H1 (cell line): ENCODE measurements at regions not wholly inside any gene's neighbourhood (a gene's known extent, or its start where the extent isn't known, plus 50 kb on each side); places are given as distances from the start of the nearest gene placed in this dataset.

Experiments used
- JUND ChIP-seq: IDR thresholded peaks from 2 replicates; pipeline ENCODE4 v1.6.1; 2011; ENCODE audit warnings: mild to moderate bottlenecking, improper control_type of control experiment, low read length
- POLR2A ChIP-seq, 2 experiments: IDR thresholded peaks; 1 replicate in 1 of 2; 2 replicates in 1 of 2; pipeline ENCODE4 v1.6.1; 2011; ENCODE audit warnings: low read depth in 2 of 2, low read length in 2 of 2, mild to moderate bottlenecking in 2 of 2; ENCODE audit errors: control extremely low read depth in 1 of 2
- SP2 ChIP-seq: IDR thresholded peaks from 2 replicates; pipeline ENCODE4 v1.6.1; 2012; ENCODE audit warnings: mild to moderate bottlenecking, low read length, inconsistent platforms
- TBP ChIP-seq: IDR thresholded peaks from 2 replicates; pipeline ENCODE4 v1.6.1; 2011; ENCODE audit warnings: low read depth, low read length, improper control_type of control experiment
- TCF12 ChIP-seq: IDR thresholded peaks from 2 replicates; pipeline ENCODE4 v1.6.1; 2011; ENCODE audit warnings: low read depth, mild to moderate bottlenecking, low read length
- TF ChIP-seq, protein P1 (sequence below), 3 experiments: IDR thresholded peaks; 1 replicate in 2 of 3; 2 replicates in 1 of 3; pipeline versions ENCODE4 v1.5.1 to v1.6.1; 2011; ENCODE audit warnings: low read length in 3 of 3, mild to moderate bottlenecking in 3 of 3, inconsistent platforms in 2 of 3, low read depth in 1 of 3, moderate library complexity in 1 of 3; ENCODE audit not compliant: insufficient read depth in 1 of 3; ENCODE audit errors: control extremely low read depth in 1 of 3

DNA sequence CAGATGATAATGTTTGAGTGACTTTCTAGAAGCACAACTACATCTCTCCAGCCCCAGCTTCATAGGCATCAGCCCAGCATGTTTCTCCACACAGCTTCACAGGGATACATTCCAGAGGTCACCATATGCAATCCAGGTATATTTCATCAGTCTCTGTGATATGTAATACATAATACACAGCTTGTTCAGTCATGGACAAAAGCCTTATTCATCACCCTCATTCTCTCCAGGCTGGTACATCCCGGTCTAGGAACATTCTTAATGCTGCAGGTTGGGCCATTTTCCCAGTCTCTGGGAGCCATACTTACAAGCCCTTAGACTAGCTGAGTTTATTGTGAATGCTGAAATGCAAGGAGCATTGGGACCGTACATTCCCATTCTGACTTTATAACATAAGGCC is 169.4 kb downstream of the TMEM200A start:
- TF ChIP-seq, protein P1, sequence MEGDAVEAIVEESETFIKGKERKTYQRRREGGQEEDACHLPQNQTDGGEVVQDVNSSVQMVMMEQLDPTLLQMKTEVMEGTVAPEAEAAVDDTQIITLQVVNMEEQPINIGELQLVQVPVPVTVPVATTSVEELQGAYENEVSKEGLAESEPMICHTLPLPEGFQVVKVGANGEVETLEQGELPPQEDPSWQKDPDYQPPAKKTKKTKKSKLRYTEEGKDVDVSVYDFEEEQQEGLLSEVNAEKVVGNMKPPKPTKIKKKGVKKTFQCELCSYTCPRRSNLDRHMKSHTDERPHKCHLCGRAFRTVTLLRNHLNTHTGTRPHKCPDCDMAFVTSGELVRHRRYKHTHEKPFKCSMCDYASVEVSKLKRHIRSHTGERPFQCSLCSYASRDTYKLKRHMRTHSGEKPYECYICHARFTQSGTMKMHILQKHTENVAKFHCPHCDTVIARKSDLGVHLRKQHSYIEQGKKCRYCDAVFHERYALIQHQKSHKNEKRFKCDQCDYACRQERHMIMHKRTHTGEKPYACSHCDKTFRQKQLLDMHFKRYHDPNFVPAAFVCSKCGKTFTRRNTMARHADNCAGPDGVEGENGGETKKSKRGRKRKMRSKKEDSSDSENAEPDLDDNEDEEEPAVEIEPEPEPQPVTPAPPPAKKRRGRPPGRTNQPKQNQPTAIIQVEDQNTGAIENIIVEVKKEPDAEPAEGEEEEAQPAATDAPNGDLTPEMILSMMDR (IDR thresholded peaks at IDR 0.05; ENCODE audit: control extremely low read depth in 1 of 3, insufficient read depth in 1 of 3, low read depth in 1 of 3, low read length in 3 of 3), result no peak
- TF ChIP-seq TCF12 (no peak), TBP (no peak), POLR2A (IDR thresholded peaks at IDR 0.05; ENCODE audit: control extremely low read depth in 1 of 2, low read depth in 2 of 2, low read length in 2 of 2) (no peak), JUND (no peak), SP2 (no peak)
